ENCODE measurements at regions not wholly inside any gene's neighbourhood (a gene's known extent, or its start where the extent isn't known, plus 50 kb on each side); places are given as distances from the start of the nearest gene placed in this dataset.
A peak's percentile ranks its signal among the peaks of the same experiment; 100 is the strongest.

DNA sequence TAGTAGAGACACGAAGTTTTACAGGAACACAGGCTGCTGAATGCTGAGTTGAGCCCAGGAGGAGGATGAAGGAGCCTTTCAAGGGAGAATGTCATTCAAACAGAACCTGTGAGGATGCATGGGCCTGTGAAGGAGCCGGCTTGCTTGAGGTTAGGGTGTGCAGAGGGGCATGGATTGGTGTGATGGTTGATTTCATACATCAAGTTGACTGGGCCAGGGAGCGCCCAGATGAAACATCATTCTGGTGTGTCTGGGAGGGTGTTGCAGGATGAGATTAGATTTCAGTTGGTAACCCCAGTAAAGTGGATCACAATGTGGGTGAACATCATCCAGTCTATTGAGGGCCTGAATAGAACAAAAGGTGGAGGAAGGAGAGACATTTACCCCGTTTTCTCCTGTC lies 243.6 kb downstream of the EDEM1 start:
- no peak for DNase-seq

DNA sequence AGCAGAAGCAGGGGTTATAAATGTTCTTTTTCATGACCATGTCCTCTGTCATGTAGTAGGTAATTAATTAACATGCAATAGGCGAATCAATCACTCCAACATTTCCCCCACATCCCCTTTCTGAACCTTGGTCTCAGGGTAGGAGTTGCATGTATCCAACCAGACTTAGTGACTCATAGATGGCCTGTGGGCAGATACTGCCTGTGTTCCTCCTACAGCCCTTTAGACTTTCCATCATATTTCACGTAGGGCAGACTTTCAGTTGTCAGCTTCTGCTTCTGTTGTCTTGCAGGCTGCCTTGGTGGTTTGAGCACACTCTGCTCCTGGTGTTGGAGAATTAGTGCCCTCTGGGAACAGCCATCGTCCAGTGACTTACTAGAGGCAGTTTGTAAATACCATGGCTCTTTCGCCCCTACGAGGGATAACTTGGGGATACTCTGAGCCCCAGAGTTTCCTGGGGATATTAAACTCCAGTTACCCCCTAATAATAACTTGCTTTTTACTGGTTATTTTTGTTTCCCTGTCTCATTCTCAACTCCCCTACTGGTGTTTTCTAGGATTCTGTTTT lies 244.4 kb downstream of the EDEM1 start:
- DNase-seq = peak; percentile 54

DNA sequence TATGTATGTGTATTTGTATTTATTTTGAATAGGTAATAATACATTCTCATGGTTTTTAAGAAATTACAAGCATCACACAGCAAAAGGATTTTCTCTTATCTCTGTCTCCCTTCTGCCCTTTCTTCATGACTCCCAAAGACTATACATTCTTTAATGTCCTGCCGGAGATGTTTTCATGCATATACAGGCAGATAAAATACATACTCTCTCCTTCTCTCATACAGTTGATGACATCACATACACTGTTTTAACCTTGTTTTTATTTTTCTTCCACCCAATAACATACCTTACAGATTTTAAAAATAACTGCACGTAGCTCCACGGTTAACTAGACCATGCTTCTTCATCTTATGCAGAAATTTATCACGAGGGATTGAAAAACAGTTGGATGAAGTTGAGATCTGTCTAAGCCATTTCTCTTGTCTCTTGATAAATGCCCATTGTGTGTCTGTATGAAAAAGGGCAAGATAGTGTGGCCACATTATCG lies 249.8 kb downstream of the EDEM1 start:
- DNase-seq = no peak

DNA sequence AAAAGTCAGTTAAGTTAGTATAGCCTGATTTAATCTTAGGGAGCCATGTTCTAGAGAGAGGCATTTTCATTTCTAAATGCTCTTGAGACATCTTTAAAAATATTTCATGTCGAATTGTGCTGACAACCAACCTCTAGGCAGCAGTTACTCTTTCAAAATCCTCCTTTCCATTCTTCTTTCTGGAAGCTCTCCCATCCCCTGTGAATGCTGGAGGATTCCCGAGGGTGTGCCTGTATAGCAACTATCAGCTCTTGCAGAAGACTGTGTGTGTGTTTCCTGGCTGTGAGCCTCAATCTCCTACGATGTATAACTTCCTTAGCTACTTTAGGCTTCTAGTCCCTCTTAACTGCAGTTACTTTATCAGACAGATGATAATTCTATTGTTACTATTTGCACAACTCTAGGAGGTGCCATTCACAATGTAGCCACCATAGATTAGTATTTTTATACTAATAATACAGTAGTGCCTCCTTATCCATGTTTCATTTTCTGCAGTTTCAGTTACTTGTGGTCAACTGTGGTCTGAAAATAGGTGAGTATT lies 250.3 kb downstream of the EDEM1 start:
- DNase-seq = no peak

DNA sequence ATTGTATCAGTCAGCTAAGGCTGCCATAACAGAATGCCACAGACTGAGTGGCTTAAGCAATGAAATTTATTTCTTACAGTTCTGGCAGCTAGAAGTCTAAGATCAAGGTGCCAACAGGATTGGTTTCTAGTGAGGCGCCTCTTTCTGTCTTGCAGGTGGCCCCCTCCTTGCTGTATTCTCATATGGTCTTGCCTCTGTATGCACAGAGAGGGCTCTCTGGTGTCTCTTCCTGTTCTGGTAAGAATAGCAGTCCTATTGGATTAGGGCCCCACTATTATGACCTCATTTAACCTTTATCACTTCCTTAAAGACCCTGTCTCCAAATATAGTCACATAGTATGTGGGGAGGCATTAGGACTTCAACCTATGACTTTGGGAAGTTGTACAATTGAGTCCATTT lies 253.9 kb downstream of the EDEM1 start:
- DNase-seq = no peak

DNA sequence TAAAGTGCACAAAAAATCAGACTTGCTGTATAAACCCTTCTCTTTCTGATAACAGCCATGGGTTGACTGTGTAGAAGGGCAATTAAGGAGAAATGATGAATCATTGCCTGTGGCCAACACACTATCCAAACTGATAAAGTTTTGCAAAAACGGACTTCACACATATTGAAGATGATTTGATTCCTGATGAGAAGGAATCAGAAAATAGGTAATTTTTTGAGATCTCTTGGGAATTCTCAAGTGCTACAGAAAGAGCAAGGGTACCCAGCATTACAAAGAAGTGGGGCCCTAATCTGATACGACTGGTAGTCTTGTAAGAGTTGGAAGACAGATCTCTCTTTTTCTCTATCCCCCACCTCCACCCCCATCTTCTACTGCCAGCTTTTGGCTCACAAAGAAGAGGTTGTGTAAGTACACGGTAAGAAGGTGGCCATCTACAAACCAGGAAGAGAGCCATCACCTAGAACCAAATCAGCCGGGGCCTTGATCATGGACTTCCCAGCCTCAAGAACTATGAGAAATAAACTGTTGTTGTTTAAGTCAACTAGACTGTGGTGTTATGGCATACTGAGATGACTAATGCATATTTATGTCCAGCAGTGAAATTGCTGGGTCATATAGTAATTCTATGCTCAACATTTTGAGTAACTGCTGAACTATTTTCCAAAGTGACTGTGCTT lies 254.7 kb downstream of the EDEM1 start:
- no peak for DNase-seq

DNA sequence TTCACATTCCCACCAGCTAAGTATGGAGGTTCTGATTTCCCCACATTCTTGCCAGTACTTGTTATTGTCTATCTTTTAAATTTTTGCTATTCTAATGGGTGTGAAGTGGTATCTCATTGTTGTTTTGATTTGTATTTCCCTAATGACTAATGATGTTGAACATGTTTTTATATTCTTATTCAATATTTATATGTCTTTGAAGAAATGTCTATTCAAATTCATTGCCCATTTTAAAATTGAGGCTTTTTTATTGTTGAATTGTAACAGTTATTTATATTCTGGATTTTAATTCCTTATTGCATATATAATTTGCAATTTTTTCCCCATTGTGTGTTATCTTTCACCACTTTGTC lies 255.3 kb downstream of the EDEM1 start:
- no peak for DNase-seq

DNA sequence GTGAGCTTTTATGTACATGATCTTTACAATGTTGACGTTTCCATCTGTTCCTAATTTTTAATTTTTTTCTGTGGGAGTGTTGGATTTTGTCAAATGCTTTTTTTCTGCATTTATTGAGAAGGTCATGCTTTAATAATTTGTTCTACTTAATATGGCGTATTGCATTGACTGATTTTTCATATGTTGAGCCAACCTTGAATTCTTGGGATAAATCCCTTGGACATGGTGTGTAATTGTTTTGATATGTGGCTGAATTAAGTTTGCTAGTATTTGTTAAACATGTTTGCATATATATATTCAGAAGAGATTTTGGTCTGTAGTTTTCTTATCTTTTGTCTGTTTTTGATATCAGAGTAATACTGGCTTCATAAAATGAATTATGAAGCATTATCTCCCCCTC lies 256.7 kb downstream of the EDEM1 start:
- no peak for DNase-seq

DNA sequence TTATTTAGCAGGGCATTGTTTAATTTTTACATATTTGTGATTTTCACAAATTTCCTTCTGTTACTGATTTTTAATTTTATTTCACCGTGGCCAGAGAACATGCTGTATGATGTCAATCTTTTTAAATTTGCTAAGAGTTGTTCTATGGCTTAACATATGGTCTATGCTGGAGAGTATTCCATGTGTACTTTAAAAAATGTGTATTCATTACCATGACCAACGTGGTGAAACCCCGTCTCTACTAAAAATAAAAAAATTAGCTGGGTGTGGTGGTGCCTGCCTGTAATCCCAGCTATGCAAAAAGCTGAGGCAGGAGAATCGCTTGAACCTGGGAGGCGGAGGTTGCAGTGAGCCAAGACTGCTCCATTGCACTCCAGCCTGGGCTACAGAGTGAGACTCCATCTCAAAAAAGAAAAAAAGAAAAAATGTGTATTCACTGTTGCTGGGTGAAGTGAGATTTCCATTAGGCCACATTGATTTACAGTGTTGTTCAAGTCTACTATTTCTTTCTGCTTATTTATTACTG lies 258.2 kb downstream of the EDEM1 start:
- DNase-seq = no peak

DNA sequence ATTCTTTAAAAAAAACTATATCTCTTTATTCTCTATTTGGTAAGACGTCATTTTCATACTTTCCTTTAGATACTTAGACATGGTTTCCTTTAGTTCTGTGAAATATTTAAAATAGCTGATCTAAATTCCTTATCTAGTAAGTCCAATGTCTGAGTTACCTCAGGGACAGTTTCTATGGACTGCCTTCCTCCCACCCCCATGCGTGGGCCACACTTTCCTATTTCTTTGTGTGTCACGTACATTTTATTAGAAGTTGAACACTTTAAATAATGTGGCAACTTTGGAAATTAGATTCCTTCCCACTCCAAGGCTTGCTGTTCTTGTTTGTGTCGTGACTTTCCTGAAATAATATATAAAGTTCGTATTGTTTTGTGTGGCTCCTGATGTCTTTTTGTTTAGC lies 260.7 kb downstream of the EDEM1 start:
- DNase-seq = no peak

DNA sequence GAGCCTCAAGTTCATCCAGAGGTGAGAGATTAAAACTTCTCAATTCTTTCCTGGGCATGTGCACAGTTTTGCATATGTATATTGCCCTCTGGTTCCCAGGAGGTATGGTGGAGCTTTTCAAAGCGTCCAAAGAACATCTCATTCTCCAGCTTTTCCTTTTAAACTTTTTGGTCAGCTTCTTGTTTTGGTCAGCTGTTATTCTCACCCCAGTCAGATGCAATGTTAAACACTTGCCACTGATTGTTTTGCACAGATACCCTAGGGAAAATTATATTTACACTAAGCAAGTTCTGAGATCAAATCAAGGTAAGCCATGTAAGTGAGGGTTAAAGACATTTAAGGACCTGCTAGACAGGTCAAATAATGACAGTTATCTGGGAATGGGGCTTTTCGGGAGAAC lies 261.3 kb downstream of the EDEM1 start:
- DNase-seq = no peak

DNA sequence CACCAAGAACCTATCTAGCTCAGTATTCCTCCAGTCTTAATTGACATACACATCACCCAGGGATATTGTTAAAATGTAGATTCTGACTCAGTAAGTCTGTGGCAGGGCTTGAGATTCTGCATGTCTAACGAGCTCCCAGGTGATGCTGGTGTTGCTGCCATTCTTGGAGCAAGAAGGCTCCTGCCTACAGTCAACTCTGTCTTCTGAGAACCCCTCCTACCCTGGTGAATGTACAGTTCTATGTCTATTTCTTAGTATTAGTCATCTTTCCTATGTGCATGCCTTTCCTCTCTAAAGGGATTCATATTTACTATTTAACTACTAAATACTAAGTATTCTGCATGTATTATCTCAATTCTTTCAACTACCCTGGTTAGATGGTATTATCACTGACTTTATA lies 268.7 kb downstream of the EDEM1 start:
- DNase-seq = no peak

DNA sequence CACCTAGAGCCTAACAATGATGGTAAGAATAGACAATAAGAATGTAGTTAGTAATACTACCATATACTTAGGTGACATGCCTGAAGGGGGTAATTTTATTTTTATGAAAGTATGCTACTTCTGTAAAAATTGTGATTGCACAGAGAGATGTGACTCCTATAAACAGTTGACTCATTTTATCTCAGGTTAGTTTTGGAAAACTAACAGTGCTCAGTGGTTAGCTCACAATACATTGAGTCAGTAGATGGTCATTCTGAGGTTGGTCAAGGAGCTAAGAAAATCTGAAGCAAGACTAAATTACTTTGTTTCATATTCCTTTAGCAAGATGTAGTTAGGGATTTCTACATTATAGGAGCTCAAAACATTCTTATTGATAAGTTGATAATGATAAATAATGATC lies 271.0 kb downstream of the EDEM1 start:
- no peak for DNase-seq

DNA sequence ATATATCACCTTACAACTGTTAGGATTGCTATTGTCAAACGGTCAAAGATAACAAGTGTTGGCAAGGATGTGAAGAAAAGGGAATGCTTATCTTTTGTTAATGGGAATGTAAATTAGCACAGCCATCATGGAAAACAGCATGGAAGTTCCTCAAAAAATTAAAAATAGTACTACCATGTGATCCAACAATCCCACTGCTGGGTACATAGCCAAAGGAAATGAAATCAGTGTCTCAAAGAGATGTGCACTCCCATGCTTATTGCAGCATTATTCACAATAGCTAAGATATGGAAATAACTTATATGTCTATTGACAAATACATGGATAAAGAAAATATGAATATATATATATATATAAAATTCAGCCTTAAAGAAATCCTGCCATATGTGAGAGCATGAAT lies 274.6 kb downstream of the EDEM1 start:
- DNase-seq = no peak

DNA sequence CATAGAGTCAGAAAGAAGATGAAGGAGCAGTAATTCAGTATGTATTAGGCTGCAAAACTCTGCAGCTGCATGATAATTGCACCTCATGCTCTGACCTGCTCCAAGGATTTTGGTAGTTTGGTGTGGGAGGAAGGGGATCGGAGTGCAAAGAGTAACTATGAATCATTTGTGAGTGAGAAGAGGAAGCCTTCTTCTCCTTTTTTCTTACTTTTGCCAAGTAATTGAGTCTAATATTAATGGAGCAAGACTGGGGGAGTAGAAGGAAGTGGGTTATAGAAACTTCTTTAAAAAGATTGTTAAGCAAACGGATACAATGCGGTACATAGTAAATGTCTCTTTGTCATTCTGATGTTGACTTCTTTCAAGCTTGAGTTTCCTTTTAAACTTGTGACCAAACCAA lies 276.5 kb downstream of the EDEM1 start:
- DNase-seq = no peak

DNA sequence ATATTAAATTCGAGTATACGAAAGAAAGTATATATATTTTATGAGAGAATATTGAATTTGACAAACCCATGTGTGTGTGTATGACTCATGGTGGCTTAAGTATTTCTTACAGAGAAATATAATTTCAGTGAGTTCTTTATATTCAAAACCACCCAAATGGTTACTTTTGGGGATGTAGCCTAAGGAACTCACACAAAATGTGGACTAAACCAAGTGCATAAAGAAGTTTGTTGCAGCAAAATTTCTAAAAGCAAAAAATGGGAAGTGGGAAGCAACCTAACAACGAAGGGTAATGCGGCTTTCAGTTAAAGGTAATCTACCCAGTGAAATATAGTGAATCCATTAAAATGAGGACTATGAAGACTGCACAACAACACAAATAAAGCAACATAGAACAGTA lies 277.1 kb downstream of the EDEM1 start:
- no peak for DNase-seq

DNA sequence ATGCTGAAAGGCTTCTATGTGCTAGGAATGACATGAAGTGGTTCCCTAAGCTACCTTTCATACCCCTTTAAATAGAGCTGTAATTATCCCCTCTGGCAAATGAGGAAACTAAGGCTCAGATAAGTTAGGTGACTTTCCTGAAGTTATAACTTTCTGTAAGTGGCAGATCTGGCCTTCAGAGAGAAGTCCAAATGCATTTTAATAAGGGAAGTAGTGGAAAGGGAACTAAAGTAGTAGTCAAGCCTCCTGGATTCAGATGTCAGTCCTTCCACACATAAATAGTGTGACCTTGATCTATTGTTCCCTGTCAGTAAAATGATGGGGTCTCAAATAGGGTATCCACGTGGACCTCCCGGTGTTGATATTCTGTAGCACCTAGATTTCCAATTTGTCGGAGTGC lies 277.7 kb downstream of the EDEM1 start:
- DNase-seq = no peak

DNA sequence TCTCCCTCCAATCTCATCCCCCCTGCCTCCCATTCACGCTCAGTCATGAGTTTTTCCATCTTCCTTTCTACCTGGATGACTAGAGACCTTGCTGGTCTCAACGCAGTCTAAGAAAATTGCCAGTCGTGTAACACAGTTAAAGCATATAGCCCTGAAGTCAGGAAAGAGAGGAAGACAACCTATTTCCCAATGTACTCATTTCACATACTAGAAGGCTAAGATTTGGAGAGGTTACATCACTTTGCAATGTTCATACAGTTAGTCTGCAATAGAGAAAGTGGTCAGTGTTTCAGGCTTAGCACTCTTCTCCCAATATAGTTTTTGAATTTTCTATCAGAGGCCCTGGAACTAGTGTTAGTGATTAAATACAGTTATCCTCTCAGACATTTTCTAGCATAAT lies 278.6 kb downstream of the EDEM1 start:
- DNase-seq = no peak

DNA sequence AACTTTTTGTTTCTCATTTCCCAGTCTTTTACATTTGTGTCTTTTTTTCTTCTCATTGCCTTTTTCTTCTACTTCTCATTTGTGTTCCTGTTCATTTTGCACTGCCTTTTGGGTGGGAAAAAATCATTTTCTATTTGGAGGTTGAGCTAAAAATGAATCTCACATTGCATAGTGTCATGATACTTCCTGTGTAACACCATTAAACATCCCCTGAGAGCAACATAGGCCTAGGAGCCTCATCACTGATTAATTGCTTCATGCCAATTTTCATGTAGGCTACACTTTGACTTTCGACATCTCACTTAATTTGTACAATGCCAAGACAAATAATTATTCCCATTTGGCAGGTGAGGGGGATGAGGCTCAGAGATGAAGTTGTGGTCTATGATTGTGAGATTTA lies 279.2 kb downstream of the EDEM1 start:
- no peak for DNase-seq

DNA sequence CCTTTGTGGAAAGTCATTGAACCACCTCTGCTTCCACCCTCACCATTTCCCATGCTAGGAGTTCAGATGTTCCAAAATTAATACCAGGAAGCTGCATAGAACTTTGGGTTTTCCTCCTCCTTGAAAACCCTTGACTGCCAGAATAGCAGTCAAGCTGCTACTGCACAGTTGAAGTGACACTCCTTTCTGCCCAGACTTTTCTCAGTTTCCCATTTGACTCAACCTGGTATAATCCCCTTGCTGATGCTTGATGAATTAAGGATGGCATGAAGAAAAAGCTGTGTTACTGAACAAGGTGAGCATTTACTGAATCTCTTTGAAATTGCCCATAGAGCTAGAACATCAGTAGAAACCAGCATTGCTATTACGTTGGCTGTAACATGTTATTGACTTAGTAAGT lies 286.0 kb downstream of the EDEM1 start:
- DNase-seq = no peak

DNA sequence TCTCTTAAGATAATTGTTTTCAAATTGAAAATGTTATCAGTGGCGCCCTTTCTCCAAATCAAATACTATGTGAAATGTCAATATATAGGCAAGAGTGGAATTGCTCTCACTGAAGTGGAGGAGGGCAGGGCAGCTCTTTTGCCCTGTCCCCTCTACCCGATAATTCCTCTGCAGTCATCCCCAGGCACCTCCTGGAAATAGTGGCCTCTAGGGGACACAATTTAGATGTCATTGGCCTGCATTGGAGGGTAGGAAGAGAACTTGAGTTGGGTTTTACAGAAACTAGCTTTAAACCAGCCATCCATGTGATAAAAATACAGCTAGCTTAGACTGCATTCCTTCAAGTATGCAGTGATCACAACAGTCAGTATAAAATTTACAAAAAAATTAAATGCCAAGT lies 288.9 kb downstream of the EDEM1 start:
- no peak for DNase-seq

DNA sequence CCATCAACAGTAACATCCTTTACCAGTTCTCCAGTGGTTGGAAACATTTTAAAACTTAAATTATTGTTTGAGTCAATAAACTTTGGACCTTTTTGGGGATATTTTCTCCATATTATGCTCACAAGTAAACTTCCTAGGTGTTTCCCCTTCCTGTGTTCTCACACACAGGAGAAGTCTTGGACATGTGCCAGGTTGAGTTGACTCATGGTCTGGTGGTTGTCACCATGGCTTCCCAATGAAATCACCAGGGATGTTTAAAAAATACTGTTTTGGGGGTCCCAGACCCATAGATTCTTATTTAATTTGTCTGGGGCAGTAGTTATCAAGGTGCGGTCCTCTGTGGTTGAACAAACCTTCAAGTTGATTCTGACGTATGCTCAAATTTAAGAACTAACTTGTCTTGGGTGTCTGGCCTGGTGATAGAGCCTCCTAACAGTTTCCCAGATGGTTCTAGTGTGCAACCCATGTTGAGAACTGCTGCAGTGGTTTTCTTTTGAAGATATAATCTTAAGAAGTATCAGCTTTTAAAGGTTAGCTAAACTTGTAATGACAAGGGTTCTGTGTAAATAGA lies 291.8 kb downstream of the EDEM1 start:
- no peak for DNase-seq

DNA sequence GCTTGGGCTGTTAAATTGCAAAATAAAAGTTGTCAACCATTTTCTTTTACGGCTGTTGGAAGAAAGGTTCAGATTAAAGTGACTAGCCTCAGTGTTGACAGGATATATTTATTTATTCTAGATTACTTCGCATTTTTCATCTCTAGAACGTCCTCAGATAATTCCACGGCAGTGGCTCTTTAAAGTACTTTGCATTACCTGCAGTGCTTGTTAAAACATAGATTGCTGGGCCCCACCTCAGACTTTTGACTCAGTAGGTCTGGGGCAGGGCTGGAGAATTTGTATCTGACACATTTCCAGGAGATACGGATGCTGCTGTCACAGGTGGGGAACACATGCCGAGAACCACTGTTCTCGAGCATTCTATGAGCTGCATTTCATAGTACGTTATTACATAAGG lies 292.7 kb downstream of the EDEM1 start:
- DNase-seq = no peak

DNA sequence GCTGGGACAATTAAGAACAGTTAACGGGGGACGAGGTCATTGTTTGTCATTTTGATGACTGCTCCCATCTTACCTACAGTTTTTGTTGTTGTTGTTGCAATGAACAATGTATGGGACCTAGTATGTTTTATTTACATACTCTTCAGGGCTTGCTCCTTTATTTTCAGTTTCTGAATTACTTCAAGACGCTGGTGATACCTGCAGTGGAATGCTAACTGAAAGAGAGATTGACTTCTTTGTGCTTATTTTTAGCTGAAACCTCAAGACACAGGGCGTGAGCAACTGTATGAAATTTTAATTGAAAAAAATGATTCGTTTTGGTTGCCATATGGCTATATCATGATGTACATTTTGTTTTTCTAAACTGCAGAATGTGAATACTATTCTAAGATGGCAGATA lies 297.9 kb downstream of the EDEM1 start:
- no peak for DNase-seq
